Activated CD8-positive, alpha-beta memory T cell treated with anti-CD3 and anti-CD28 coated beads for 36 hours (primary cell): ENCODE measurements at regions not wholly inside any gene's neighbourhood (a gene's known extent, or its start where the extent isn't known, plus 50 kb on each side); places are given as distances from the start of the nearest gene placed in this dataset.

Experiments used
- CTCF ChIA-PET: fragments of 350-600 bp; sonication (Branson Sonifier 250); formaldehyde crosslinking; loops from one replicate; lab custom pipeline; 2021; ENCODE audit warnings: antibody characterized with exemption; lab: Charles Lee
- POLR2A ChIA-PET: fragments of 350-600 bp; sonication (Branson Sonifier 250); formaldehyde crosslinking; loops from one replicate; lab custom pipeline; 2021; ENCODE audit warnings: antibody characterized with exemption; lab: Charles Lee

- CTCF ChIA-PET, result no interaction called here
- POLR2A ChIA-PET, result no interaction called here
Observed at GRCh38 chr15:38666865-38667510, 102.4 kb upstream of the RASGRP1 start.

- CTCF ChIA-PET, result interaction anchor here (1.4 to 1.7 kb wide), 2 partner anchors 23 to 104 kb away, joined by 4 to 6 read pairs; partner anchors contain the start of gene RASGRP1
- POLR2A ChIA-PET, result no interaction called here
Observed at GRCh38 chr15:38667890-38668850, 103.6 kb upstream of the RASGRP1 start.

GRCh38 chr15:38668898-38669391, 104.3 kb upstream of the RASGRP1 start:
- ChIA-PET CTCF (interaction anchor here (1.4 to 1.7 kb wide), 2 partner anchors 22 to 105 kb away, joined by 4 to 6 read pairs; partner anchors contain the start of gene RASGRP1), POLR2A (no interaction called here)

- CTCF ChIA-PET, result interaction anchor here (0.5 to 1.7 kb wide), 4 partner anchors 9 to 107 kb away, joined by 3 to 5 read pairs (median 4); partner anchors contain the start of gene RASGRP1
Observed at GRCh38 chr15:38670128-38671005, 105.8 kb upstream of the RASGRP1 start.

GRCh38 chr15:38671006-38671387, 106.4 kb upstream of the RASGRP1 start:
- POLR2A ChIA-PET, result interaction anchor here (0.6 to 1.9 kb wide), 3 partner anchors 29 to 111 kb away, joined by 3 to 8 read pairs (median 3); partner anchors contain the start of gene RASGRP1
- CTCF ChIA-PET, result interaction anchor here (1.3 to 5.4 kb wide), 3 partner anchors 13 to 107 kb away, joined by 4 to 32 read pairs (median 5); partner anchors contain the start of gene RASGRP1

More at GRCh38 chr15:38670128-38671005, 105.8 kb upstream of the RASGRP1 start:
- POLR2A ChIA-PET, result interaction anchor here (0.6 to 1.2 kb wide), 6 partner anchors 25 to 125 kb away, joined by 3 to 4 read pairs (median 3); partner anchors contain the start of gene RASGRP1

GRCh38 chr15:38671675-38672254, 107.2 kb upstream of the RASGRP1 start:
- ChIA-PET POLR2A (interaction anchor here (0.5 to 1.9 kb wide), 5 partner anchors 15 to 1115 kb away, joined by 3 to 8 read pairs (median 6); partner anchors contain the start of gene RASGRP1), CTCF (interaction anchor here (1.0 to 5.4 kb wide), 6 partner anchors 12 to 108 kb away, joined by 3 to 32 read pairs (median 4); partner anchors contain the start of gene RASGRP1)

GRCh38 chr15:38672273-38672672, 107.7 kb upstream of the RASGRP1 start:
- POLR2A ChIA-PET, result interaction anchor here (0.5 to 1.9 kb wide), 5 partner anchors 15 to 1115 kb away, joined by 3 to 8 read pairs (median 6); partner anchors contain the start of gene RASGRP1
- CTCF ChIA-PET, result interaction anchor here (1.0 to 5.4 kb wide), 6 partner anchors 12 to 108 kb away, joined by 3 to 32 read pairs (median 4); partner anchors contain the start of gene RASGRP1

- CTCF ChIA-PET, result interaction anchor here (1.3 to 5.4 kb wide), 5 partner anchors 11 to 109 kb away, joined by 3 to 32 read pairs (median 4); partner anchors contain the start of gene RASGRP1
Observed at GRCh38 chr15:38672814-38673670, 108.4 kb upstream of the RASGRP1 start.

GRCh38 chr15:38674448-38674847, 109.8 kb upstream of the RASGRP1 start:
- CTCF ChIA-PET, result interaction anchor here (1.4 to 5.4 kb wide), 4 partner anchors 10 to 110 kb away, joined by 4 to 32 read pairs (median 6); partner anchors contain the start of gene RASGRP1

More at GRCh38 chr15:38672814-38673670, 108.4 kb upstream of the RASGRP1 start:
- POLR2A ChIA-PET, result interaction anchor here (1.1 to 1.9 kb wide), 4 partner anchors 14 to 109 kb away, joined by 3 to 8 read pairs (median 6); partner anchors contain the start of gene RASGRP1

GRCh38 chr15:38678281-38678680, 113.7 kb upstream of the RASGRP1 start:
- POLR2A ChIA-PET, result no interaction called here
- CTCF ChIA-PET, result interaction anchor here (3.3 kb wide), 1 partner anchor 114 kb away, joined by 13 read pairs; the partner anchor contains the start of gene RASGRP1

More at GRCh38 chr15:38674448-38674847, 109.8 kb upstream of the RASGRP1 start:
- POLR2A ChIA-PET, result interaction anchor here (0.8 kb wide), 1 partner anchor 22 kb away, joined by 3 read pairs; no protein-coding TSS in a partner anchor

GRCh38 chr15:38680775-38681174, 116.2 kb upstream of the RASGRP1 start:
- CTCF ChIA-PET, result interaction anchor here (0.9 kb wide), 1 partner anchor 116 kb away, joined by 3 read pairs; the partner anchor contains the start of gene RASGRP1
- POLR2A ChIA-PET, result interaction anchor here (0.9 kb wide), 1 partner anchor 117 kb away, joined by 4 read pairs; the partner anchor contains the start of gene RASGRP1

- CTCF ChIA-PET, result interaction anchor here (0.7 to 10.6 kb wide), 7 partner anchors 9 to 242 kb away, joined by 3 to 176 read pairs (median 8); partner anchors contain the start of gene RASGRP1
- POLR2A ChIA-PET, result interaction anchor here (3.2 kb wide), 1 partner anchor 119 kb away, joined by 22 read pairs; the partner anchor contains the start of gene RASGRP1
Observed at GRCh38 chr15:38682363-38682762, 117.7 kb upstream of the RASGRP1 start.

- CTCF ChIA-PET, result interaction anchor here (0.7 to 10.6 kb wide), 9 partner anchors 9 to 243 kb away, joined by 3 to 176 read pairs (median 8); partner anchors contain the start of gene RASGRP1
Observed at GRCh38 chr15:38682861-38683260, 118.2 kb upstream of the RASGRP1 start.

GRCh38 chr15:38683382-38684242, 119.0 kb upstream of the RASGRP1 start:
- POLR2A ChIA-PET, result interaction anchor here (0.7 to 3.2 kb wide), 3 partner anchors 12 to 120 kb away, joined by 3 to 22 read pairs (median 3); partner anchors contain the start of gene RASGRP1
- CTCF ChIA-PET, result interaction anchor here (0.7 to 10.6 kb wide), 24 partner anchors 8 to 243 kb away, joined by 3 to 176 read pairs (median 4); partner anchors contain the start of gene RASGRP1

More at GRCh38 chr15:38682861-38683260, 118.2 kb upstream of the RASGRP1 start:
- POLR2A ChIA-PET, result interaction anchor here (3.2 kb wide), 1 partner anchor 119 kb away, joined by 22 read pairs; the partner anchor contains the start of gene RASGRP1
